ENCODE measurements at regions not wholly inside any gene's neighbourhood (a gene's known extent, or its start where the extent isn't known, plus 50 kb on each side); places are given as distances from the start of the nearest gene placed in this dataset.

- TF ChIP-seq CTCF (IDR thresholded peaks at IDR 0.05 in 2 of 3, conservative IDR thresholded peaks at IDR 0.05 in 1 of 3; ENCODE audit: borderline replicate concordance in 1 of 3, insufficient read depth in 1 of 3, low read depth in 2 of 3, low read length in 2 of 3), result no peak
- TF ChIP-seq EZH2phosphoT487 (IDR thresholded peaks at IDR 0.05; ENCODE audit: borderline replicate concordance), result no peak
- no peak for TF ChIP-seq JUND (IDR thresholded peaks at IDR 0.05)
- TF ChIP-seq POLR2A (IDR thresholded peaks at IDR 0.05; ENCODE audit: borderline replicate concordance, extremely low read depth, insufficient read depth, insufficient read length), result no peak
- TF ChIP-seq MAX (IDR thresholded peaks at IDR 0.05), result no peak
- TF ChIP-seq SIN3A (IDR thresholded peaks at IDR 0.05; ENCODE audit: low read depth), result no peak
- TF ChIP-seq POLR2AphosphoS5 (IDR thresholded peaks at IDR 0.05; ENCODE audit: low read depth, low read length), result no peak
- no peak for TF ChIP-seq EZH2 (IDR thresholded peaks at IDR 0.05)
Measured at GRCh38 chr7:25368599-25369201, 140.4 kb upstream of the NPVF start.

All from HCT116 (cell line).